Uterus (tissue), 3 donors: ENCODE measurements at regions not wholly inside any gene's neighbourhood (a gene's known extent, or its start where the extent isn't known, plus 50 kb on each side); places are given as distances from the start of the nearest gene placed in this dataset.

Experiments used
- DNase-seq, 2 donors: peaks; one replicate each; pipeline ENCODE4 v3.0.0-alpha.2; 2019 to 2020
- H3K27ac ChIP-seq, 2 donors: fragments of 200-600 bp; sonication (generic); 1 replicate in 1 of 2; 2 replicates in 1 of 2; pipeline ENCODE4 v1.5.1; 2016 to 2018
- H3K27me3 ChIP-seq, 2 donors: fragments of 200-600 bp; sonication (generic); one replicate each; pipeline ENCODE4 v1.5.1; 2018 to 2019; ENCODE audit warnings: control low read depth in 1 of 2
- H3K36me3 ChIP-seq, 2 donors: fragments of 200-600 bp; sonication (generic); one replicate each; pipeline ENCODE4 v1.5.1; 2019; ENCODE audit warnings: control low read depth in 1 of 2
- H3K4me1 ChIP-seq, 2 donors: fragments of 200-600 bp; sonication (generic); one replicate each; pipeline ENCODE4 v1.5.1; 2018 to 2019; ENCODE audit warnings: control low read depth in 1 of 2
- H3K4me3 ChIP-seq, 2 donors: fragments of 200-600 bp; sonication (generic); 1 replicate in 1 of 2; 2 replicates in 1 of 2; pipeline ENCODE4 v1.5.1; 2018 to 2019; ENCODE audit warnings: mild to moderate bottlenecking in 1 of 2
- H3K9me3 ChIP-seq, 2 donors: fragments of 200-600 bp; sonication (generic); one replicate each; pipeline ENCODE4 v1.5.1; 2019; ENCODE audit warnings: control low read depth in 1 of 2
- CTCF ChIP-seq, 4 experiments: fragments of 200-600 bp in 2 of 4; fragments of 450-650 bp in 2 of 4; sonication (generic) in 2 of 4; IDR thresholded peaks; one replicate each; pipeline ENCODE4 v1.5.1; 2016 to 2019; ENCODE audit warnings: antibody characterized with exemption in 4 of 4, mild to moderate bottlenecking in 2 of 4, moderate library complexity in 1 of 4
- POLR2A ChIP-seq, 2 donors: fragments of 450-650 bp; IDR thresholded peaks; one replicate each; pipeline ENCODE4 v1.6.1; 2016; ENCODE audit warnings: antibody characterized with exemption in 2 of 2, mild to moderate bottlenecking in 1 of 2, moderate library complexity in 1 of 2
- intact Hi-C: fragments of 100-400 bp; cut with DNase I; formaldehyde crosslinking; loops from one replicate; pipeline ENCODE4 v1.15.1; 2023; ENCODE audit warnings: low total_unique reads
- donor health status: DM: yes; HTN: yes; CAD: no.

DNA sequence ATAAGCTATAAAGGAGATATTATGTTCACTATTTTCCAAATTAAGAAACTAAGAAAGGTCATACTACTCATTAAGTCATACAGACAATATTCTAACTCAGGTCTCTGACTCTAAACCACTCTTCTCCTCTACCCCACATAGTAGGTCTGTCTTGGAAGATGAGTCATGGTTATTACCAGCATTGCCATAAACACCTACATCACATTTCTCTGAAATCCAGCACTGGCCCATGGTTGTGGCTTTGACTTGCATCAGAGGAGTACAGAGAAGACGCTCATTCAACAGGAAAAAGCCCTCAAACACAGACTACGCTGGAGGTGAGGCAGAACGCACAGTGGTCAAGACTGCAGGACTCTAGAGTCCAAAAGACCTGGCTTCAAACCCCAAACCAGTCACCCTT lies 476.8 kb downstream of the COG6 start:
- Histone ChIP-seq H3K27ac (peak overlapping the region; percentile 60 to 68), H3K4me1 (peaks cover 3 to 5% of the 10 kb centered on the region in 2 donors), H3K9me3 (no peaks in the 10 kb centered on the region), H3K36me3 (no peaks in the 10 kb centered on the region), H3K4me3 (no peak overlapping the region), H3K27me3 (no peaks in the 10 kb centered on the region)
- no peak for TF ChIP-seq POLR2A (IDR thresholded peaks at IDR 0.05)
- no peak for TF ChIP-seq CTCF (IDR thresholded peaks at IDR 0.05)
- intact Hi-C loops = no loop called here
- DNase-seq = no peak

DNA sequence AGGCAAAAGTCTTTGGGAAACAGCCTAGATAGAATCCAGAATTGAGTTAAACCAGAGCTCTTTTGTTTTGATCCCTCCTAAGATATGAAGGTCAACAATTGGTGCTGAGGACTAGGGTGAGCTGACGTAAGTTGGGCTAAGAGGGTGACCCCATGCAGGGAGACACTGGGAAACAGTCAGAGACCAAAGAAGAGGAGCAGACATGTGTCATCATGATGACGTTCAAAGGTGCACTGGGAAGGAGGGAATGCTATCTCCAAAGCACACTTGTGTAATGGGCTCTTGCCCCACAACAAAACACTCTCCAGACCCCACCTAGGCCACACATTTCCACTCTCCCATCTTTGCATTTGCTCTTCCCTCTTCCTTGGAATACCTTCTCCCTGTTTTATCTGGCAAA lies 481.4 kb downstream of the COG6 start:
- TF ChIP-seq POLR2A (IDR thresholded peaks at IDR 0.05) (no peak), CTCF (IDR thresholded peaks at IDR 0.05) (no peak)
- no peaks in the 10 kb centered on the region for H3K36me3 ChIP-seq
- H3K27me3 ChIP-seq = no peaks in the 10 kb centered on the region
- intact Hi-C loops = no loop called here
- no peak overlapping the region for H3K27ac ChIP-seq
- peaks cover 3 to 5% of the 10 kb centered on the region in 2 donors for H3K4me1 ChIP-seq
- no peak for DNase-seq
- H3K9me3 ChIP-seq = no peaks in the 10 kb centered on the region
- H3K4me3 ChIP-seq = no peak overlapping the region

GRCh38 chr13:40137400-40137799 lies 481.9 kb downstream of the COG6 start:
- H3K27ac ChIP-seq = no peak overlapping the region
- H3K4me3 ChIP-seq = no peak overlapping the region
- DNase-seq = no peak
- H3K4me1 ChIP-seq = peaks cover 3 to 5% of the 10 kb centered on the region in 2 donors
- TF ChIP-seq CTCF (IDR thresholded peaks at IDR 0.05) (no peak), POLR2A (IDR thresholded peaks at IDR 0.05) (no peak)
- intact Hi-C loops = no loop called here
- H3K27me3 ChIP-seq = no peaks in the 10 kb centered on the region
- H3K9me3 ChIP-seq = no peaks in the 10 kb centered on the region
- no peaks in the 10 kb centered on the region for H3K36me3 ChIP-seq

GRCh38 chr13:40139896-40140520 lies 484.5 kb downstream of the COG6 start:
- H3K27ac ChIP-seq = no peak overlapping the region
- no peaks in the 10 kb centered on the region for H3K9me3 ChIP-seq
- no peaks in the 10 kb centered on the region for H3K36me3 ChIP-seq
- no peaks in the 10 kb centered on the region for H3K27me3 ChIP-seq
- H3K4me3 ChIP-seq = no peak overlapping the region
- intact Hi-C loops = no loop called here
- TF ChIP-seq POLR2A (IDR thresholded peaks at IDR 0.05) = no peak
- TF ChIP-seq CTCF (IDR thresholded peaks at IDR 0.05) = no peak
- no peak for DNase-seq
- no peaks in the 10 kb centered on the region for H3K4me1 ChIP-seq

- no peaks in the 10 kb centered on the region for H3K27me3 ChIP-seq
- no peak overlapping the region for H3K4me3 ChIP-seq
- TF ChIP-seq POLR2A (IDR thresholded peaks at IDR 0.05) (no peak), CTCF (IDR thresholded peaks at IDR 0.05) (no peak)
- H3K9me3 ChIP-seq = no peaks in the 10 kb centered on the region
- no peak overlapping the region for H3K27ac ChIP-seq
- no peaks in the 10 kb centered on the region for H3K4me1 ChIP-seq
- DNase-seq = no peak
- H3K36me3 ChIP-seq = no peaks in the 10 kb centered on the region
- intact Hi-C loops = no loop called here
These were observed 486.5 kb downstream of the COG6 start for GRCh38 chr13:40141859-40142555.
